HFFc6 (cell line): ENCODE measurements at regions not wholly inside any gene's neighbourhood (a gene's known extent, or its start where the extent isn't known, plus 50 kb on each side); places are given as distances from the start of the nearest gene placed in this dataset.

Experiments
- DNase-seq: peaks from one replicate; pipeline ENCODE4 v3.0.0-alpha.2; 2018
- H3K27ac Mint-ChIP-seq: 2 replicates; pipeline ENCODE4 v1.8.0; 2020; ENCODE audit warnings: mild to moderate bottlenecking, mixed read lengths
- H3K27me3 Mint-ChIP-seq: 2 replicates; pipeline ENCODE4 v1.8.0; 2021; ENCODE audit warnings: mild to moderate bottlenecking, moderate library complexity, mixed read lengths; ENCODE audit not compliant: insufficient read depth
- H3K36me3 Mint-ChIP-seq: 2 replicates; pipeline ENCODE4 v1.8.0; 2021; ENCODE audit warnings: low read depth, mixed read lengths
- H3K4me1 Mint-ChIP-seq: 2 replicates; pipeline ENCODE4 v1.8.0; 2020; ENCODE audit warnings: low read depth, mixed read lengths
- H3K4me3 Mint-ChIP-seq: 2 replicates; pipeline ENCODE4 v1.8.0; 2020; ENCODE audit warnings: mild to moderate bottlenecking, moderate library complexity, mixed read lengths
- H3K9me3 Mint-ChIP-seq: 2 replicates; pipeline ENCODE4 v1.8.0; 2020; ENCODE audit warnings: mild to moderate bottlenecking, mixed read lengths
- TF ChIP-seq, protein P1 (sequence below): fragments of 200-600 bp; sonication (generic); IDR thresholded peaks from 2 replicates; pipeline ENCODE4 v1.5.0; 2021; ENCODE audit warnings: antibody characterized with exemption, mild to moderate bottlenecking

GRCh38 chr6:167515873-167516507, 191.1 kb downstream of the TTLL2 start:
- Mint-ChIP-seq H3K4me3 (no peak overlapping the region), H3K27ac (no peak overlapping the region), H3K9me3 (peaks cover 43% of the 10 kb centered on the region), H3K4me1 (no peaks in the 10 kb centered on the region), H3K27me3 (no peaks in the 10 kb centered on the region), H3K36me3 (0 out of 2 replicates have a peak, but pooled peaks cover 4% of the 10 kb centered on the region)
- TF ChIP-seq, protein P1, sequence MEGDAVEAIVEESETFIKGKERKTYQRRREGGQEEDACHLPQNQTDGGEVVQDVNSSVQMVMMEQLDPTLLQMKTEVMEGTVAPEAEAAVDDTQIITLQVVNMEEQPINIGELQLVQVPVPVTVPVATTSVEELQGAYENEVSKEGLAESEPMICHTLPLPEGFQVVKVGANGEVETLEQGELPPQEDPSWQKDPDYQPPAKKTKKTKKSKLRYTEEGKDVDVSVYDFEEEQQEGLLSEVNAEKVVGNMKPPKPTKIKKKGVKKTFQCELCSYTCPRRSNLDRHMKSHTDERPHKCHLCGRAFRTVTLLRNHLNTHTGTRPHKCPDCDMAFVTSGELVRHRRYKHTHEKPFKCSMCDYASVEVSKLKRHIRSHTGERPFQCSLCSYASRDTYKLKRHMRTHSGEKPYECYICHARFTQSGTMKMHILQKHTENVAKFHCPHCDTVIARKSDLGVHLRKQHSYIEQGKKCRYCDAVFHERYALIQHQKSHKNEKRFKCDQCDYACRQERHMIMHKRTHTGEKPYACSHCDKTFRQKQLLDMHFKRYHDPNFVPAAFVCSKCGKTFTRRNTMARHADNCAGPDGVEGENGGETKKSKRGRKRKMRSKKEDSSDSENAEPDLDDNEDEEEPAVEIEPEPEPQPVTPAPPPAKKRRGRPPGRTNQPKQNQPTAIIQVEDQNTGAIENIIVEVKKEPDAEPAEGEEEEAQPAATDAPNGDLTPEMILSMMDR: no peak
- DNase-seq: no peak

- TF ChIP-seq, protein P1: no peak
- H3K27me3 Mint-ChIP-seq: no peaks in the 10 kb centered on the region
- no peak for DNase-seq
- no peak overlapping the region for H3K27ac Mint-ChIP-seq
- no peak overlapping the region for H3K4me3 Mint-ChIP-seq
- H3K4me1 Mint-ChIP-seq: no peaks in the 10 kb centered on the region
- peaks cover 41% of the 10 kb centered on the region for H3K9me3 Mint-ChIP-seq
- H3K36me3 Mint-ChIP-seq: 0 out of 2 replicates have a peak, but pooled peaks cover 4% of the 10 kb centered on the region
Observed at GRCh38 chr6:167517254-167517916, 192.5 kb downstream of the TTLL2 start.

DNA sequence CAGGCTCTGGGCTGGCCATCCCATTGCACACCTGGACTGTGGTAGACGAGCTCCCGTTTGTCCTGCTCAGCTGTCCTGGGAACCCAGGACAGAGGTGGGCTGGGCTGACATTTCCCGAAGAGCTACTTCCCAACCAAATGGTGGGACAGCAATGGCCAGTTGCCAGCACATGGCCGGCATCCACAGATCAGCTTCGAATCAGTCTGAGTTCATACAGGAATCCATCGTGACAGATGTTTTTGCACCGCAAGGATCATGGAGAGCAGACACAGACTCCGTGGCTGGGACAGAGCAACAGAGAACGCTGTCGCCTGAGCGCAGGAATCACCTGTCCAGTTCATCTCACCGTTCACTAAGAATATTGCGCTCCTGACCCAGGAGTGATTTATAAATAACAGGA, 198.5 kb downstream of the TTLL2 start:
- Mint-ChIP-seq H3K4me3 (no peak overlapping the region), H3K27ac (no peak overlapping the region), H3K9me3 (peaks cover 81% of the 10 kb centered on the region), H3K4me1 (no peaks in the 10 kb centered on the region), H3K36me3 (peaks cover 4% of the 10 kb centered on the region; the same call in 1 of the 2 replicates), H3K27me3 (peaks cover 7% of the 10 kb centered on the region; the same call in 1 of the 2 replicates)
- TF ChIP-seq, protein P1: no peak
- DNase-seq: no peak

- Mint-ChIP-seq H3K27ac (no peak overlapping the region), H3K36me3 (peaks cover 4% of the 10 kb centered on the region; the same call in 1 of the 2 replicates), H3K4me1 (no peaks in the 10 kb centered on the region), H3K9me3 (peaks cover 86% of the 10 kb centered on the region), H3K4me3 (no peak overlapping the region), H3K27me3 (peaks cover 7% of the 10 kb centered on the region; the same call in 1 of the 2 replicates)
- TF ChIP-seq, protein P1: no peak
- DNase-seq: no peak
Observed at GRCh38 chr6:167524261-167525111, 199.6 kb downstream of the TTLL2 start.

DNA sequence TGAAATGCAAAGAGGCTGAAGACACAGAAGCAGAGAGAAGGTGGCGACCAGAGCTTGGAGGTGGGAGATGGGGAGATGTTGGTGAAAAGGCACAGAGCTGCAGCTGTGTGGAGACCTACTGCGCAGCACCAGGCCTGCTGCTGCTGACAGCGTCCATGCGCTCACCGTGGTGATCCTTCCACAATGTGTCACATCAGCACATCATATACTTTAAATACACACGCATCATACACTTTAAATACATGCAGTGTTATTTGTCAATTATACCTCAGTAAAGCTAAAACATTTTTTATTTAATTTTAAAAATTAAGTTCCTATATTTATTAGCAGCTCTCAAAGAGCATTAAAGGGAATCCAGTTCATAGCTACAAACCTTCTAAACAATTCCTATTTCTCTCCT, 200.9 kb downstream of the TTLL2 start:
- Mint-ChIP-seq H3K4me1 (no peaks in the 10 kb centered on the region), H3K27ac (no peak overlapping the region), H3K36me3 (no peaks in the 10 kb centered on the region; the same call in 1 of the 2 replicates)

More for the DNA sequence above, 200.9 kb downstream of the TTLL2 start:
- DNase-seq: no peak
- Mint-ChIP-seq H3K9me3 (peaks cover 82% of the 10 kb centered on the region), H3K4me3 (no peak overlapping the region), H3K27me3 (peaks cover 7% of the 10 kb centered on the region; the same call in 1 of the 2 replicates)
- TF ChIP-seq, protein P1: no peak
